ENCODE measurements at regions not wholly inside any gene's neighbourhood (a gene's known extent, or its start where the extent isn't known, plus 50 kb on each side); places are given as distances from the start of the nearest gene placed in this dataset.

- intact Hi-C loops (cut with micrococcal nuclease) = no loop called here
- Histone ChIP-seq H3K27me3 (ENCODE audit: low read length) (no peaks in the 10 kb centered on the region), H2AFZ (ENCODE audit: low read length) (no peak overlapping the region), H3F3A (ENCODE audit: low read length, unreplicated experiment) (no peaks in the 10 kb centered on the region), H3K36me3 (ENCODE audit: low read depth, low read length) (no peaks in the 10 kb centered on the region), H3K9me3 (ENCODE audit: low read length) (0 out of 2 replicates have a peak, but pooled peaks cover 6% of the 10 kb centered on the region), H3K79me2 (ENCODE audit: low read length) (no peaks in the 10 kb centered on the region), H3K9me2 (replicated peaks; ENCODE audit: low read length) (no peaks in the 10 kb centered on the region), H3K4me3 (ENCODE audit: low read length) (no peak overlapping the region), H3K9ac (ENCODE audit: low read length) (no peak overlapping the region), H3K4me1 (ENCODE audit: insufficient read depth, low read length) (no peaks in the 10 kb centered on the region), H3K27ac (ENCODE audit: low read length) (no peak overlapping the region), H3K4me2 (ENCODE audit: low read length) (no peak overlapping the region), H4K20me1 (ENCODE audit: low read length) (no peaks in the 10 kb centered on the region)
- no peak for TF ChIP-seq CTCF (conservative IDR thresholded peaks at IDR 0.05; ENCODE audit: low read depth, low read length)
- ChIA-PET CTCF (no interaction called here), POLR2A (ENCODE audit: unreplicated experiment) (no interaction called here)
- BruUV-seq (replicated peaks) = no TSS peak
- DNase-seq (no peak), ATAC-seq (no peak)
Observed at GRCh38 chr16:50422926-50423325, 54.1 kb upstream of the BRD7 start.

GRCh38 chr16:50419116-50419515 is 50.3 kb upstream of the BRD7 start:
- ChIA-PET POLR2A (ENCODE audit: unreplicated experiment) (no interaction called here), CTCF (no interaction called here)
- no peak overlapping the region for H3K27ac ChIP-seq (ENCODE audit: low read length)
- BruUV-seq (replicated peaks) = no TSS peak
- H3K36me3 ChIP-seq (ENCODE audit: low read depth, low read length) = no peaks in the 10 kb centered on the region; the same call in 1 of the 2 replicates
- no peaks in the 10 kb centered on the region for H3K79me2 ChIP-seq (ENCODE audit: low read length)
- no peaks in the 10 kb centered on the region for H3K9me2 ChIP-seq (replicated peaks; ENCODE audit: low read length)
- H3K4me1 ChIP-seq (ENCODE audit: insufficient read depth, low read length) = no peaks in the 10 kb centered on the region
- DNase-seq (no peak), ATAC-seq (no peak)
- H3K9me3 ChIP-seq (ENCODE audit: low read length) = peaks cover 15% of the 10 kb centered on the region; the same call in 1 of the 2 replicates
- no peaks in the 10 kb centered on the region for H3F3A ChIP-seq (ENCODE audit: low read length, unreplicated experiment)
- no peak overlapping the region for H3K4me3 ChIP-seq (ENCODE audit: low read length)
- H3K4me2 ChIP-seq (ENCODE audit: low read length) = no peak overlapping the region
- no peak overlapping the region for H3K9ac ChIP-seq (ENCODE audit: low read length)
- no peaks in the 10 kb centered on the region for H3K27me3 ChIP-seq (ENCODE audit: low read length)
- no peak for TF ChIP-seq CTCF (conservative IDR thresholded peaks at IDR 0.05; ENCODE audit: low read depth, low read length)
- TF ChIP-seq EZH2phosphoT487 (IDR thresholded peaks at IDR 0.05; ENCODE audit: borderline replicate concordance, low read length) = no peak
- no peak for TF ChIP-seq EZH2 (IDR thresholded peaks at IDR 0.05; ENCODE audit: low read length, unreplicated experiment)
- intact Hi-C loops (cut with micrococcal nuclease) = no loop called here
- H4K20me1 ChIP-seq (ENCODE audit: low read length) = no peaks in the 10 kb centered on the region
- no peak overlapping the region for H2AFZ ChIP-seq (ENCODE audit: low read length)
